ENCODE measurements at regions not wholly inside any gene's neighbourhood (a gene's known extent, or its start where the extent isn't known, plus 50 kb on each side); places are given as distances from the start of the nearest gene placed in this dataset.

DNA sequence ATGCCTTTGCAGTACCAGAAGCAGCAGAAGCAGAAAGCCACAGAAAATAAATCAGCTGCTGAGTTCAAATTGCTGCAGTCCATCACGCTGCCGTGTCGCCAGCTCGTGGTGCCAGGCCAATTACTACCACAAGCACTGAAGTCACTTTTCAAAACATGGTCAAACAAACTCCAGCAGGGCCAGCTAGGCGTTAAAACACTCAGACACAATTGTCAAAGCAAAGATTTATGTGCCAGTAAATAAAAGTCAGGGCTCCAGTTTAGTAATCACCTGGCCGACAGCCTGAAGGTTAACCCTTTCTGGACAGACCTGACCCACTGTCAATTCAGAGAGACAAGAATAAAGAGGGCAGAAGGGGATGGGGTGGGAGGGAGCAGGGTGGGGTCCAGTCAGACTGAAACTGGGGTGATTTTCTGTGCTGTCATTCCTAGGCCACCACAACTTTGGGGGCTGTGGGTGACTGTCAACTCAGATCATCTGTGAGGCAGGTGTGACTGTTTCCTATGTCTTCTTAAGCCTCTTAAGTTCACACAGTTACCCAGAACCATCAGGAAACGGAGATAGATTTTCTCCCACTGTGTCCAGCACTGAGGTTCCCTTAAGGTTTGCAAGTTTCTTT is 109.8 kb upstream of the FUT8 start:
- H3K27me3 Mint-ChIP-seq (ENCODE audit: low read depth) = no peaks in the 10 kb centered on the region
- peak overlapping the region; percentile 88 for H3K27ac Mint-ChIP-seq
- H3K9me3 Mint-ChIP-seq = no peaks in the 10 kb centered on the region
- DNase-seq (ENCODE audit: low spot score) = peak; percentile 73
- H3K36me3 Mint-ChIP-seq (ENCODE audit: low read depth) = peaks cover 3% of the 10 kb centered on the region
- H3K4me3 Mint-ChIP-seq = peak overlapping the region; percentile 56
- peaks cover 60% of the 10 kb centered on the region for H3K4me1 Mint-ChIP-seq (ENCODE audit: low read depth)

DNA sequence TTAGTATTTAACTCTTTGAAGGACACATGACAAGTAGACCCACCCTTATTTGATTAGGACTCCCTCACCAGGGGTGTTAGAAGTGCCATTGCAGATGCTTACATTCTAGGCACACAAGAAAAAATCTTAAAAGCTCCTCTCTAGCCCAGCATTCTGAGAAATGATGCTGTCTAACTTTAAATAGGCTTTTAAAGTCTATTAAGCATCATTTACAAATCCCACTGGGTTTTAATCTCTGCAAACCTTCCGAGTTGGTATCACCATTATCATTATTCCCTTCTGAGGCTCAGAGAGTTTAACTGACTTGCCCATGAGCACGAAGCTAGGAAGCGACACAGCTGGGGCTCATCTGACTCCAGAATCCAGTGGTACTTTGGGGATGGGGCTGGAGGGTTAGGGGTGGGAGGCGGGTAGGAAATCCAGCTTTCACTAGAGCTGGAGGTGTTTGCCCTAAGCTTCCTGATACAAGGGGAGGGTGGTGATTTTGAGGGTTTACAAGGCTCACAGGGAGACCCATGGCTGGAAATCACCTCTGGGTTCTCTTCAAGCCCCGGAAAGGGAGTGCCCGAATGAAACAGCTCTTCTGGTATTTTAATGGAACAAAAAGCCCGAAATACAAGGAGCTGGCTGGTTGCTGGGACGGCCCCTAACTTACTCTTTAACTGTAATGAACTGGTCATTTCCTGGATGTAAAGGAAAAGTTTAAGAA is 109.2 kb upstream of the FUT8 start:
- DNase-seq (ENCODE audit: low spot score) = no peak
- Mint-ChIP-seq H3K4me1 (ENCODE audit: low read depth) (peaks cover 58% of the 10 kb centered on the region), H3K36me3 (ENCODE audit: low read depth) (peaks cover 3% of the 10 kb centered on the region), H3K27ac (peak overlapping the region; percentile 88), H3K4me3 (peak overlapping the region; percentile 56), H3K9me3 (no peaks in the 10 kb centered on the region), H3K27me3 (ENCODE audit: low read depth) (no peaks in the 10 kb centered on the region)

- H3K27ac Mint-ChIP-seq = peak overlapping the region; percentile 88
- no peak for DNase-seq (ENCODE audit: low spot score)
- no peaks in the 10 kb centered on the region for H3K27me3 Mint-ChIP-seq (ENCODE audit: low read depth)
- no peaks in the 10 kb centered on the region for H3K9me3 Mint-ChIP-seq
- peaks cover 3% of the 10 kb centered on the region for H3K36me3 Mint-ChIP-seq (ENCODE audit: low read depth)
- peak overlapping the region; percentile 56 for H3K4me3 Mint-ChIP-seq
- peaks cover 61% of the 10 kb centered on the region for H3K4me1 Mint-ChIP-seq (ENCODE audit: low read depth)
Observed at GRCh38 chr14:65303899-65304222, 108.7 kb upstream of the FUT8 start.

DNA sequence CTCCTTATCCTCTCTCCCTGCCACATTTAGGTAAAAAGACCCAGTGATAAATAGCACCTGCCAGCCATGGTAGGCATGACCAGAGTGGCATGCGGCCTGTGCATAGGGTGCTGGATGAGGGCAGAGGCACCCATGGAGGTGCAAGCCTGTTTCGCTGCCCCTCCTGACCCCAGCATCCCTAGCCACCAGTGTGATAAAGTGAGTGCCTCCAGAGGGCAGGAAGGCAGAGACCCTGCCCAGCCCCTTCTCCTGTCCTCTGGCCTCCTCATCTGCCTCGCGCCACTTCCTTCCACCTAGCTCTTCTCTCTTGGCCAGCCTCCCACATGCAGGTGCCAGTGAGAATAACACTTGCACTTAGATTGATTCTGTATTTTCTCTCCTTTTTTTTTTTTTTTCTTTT is 108.3 kb upstream of the FUT8 start:
- Mint-ChIP-seq H3K4me1 (ENCODE audit: low read depth) (peaks cover 61% of the 10 kb centered on the region), H3K4me3 (peak overlapping the region; percentile 16), H3K36me3 (ENCODE audit: low read depth) (peaks cover 3% of the 10 kb centered on the region), H3K27ac (peak overlapping the region; percentile 68), H3K9me3 (no peaks in the 10 kb centered on the region), H3K27me3 (ENCODE audit: low read depth) (no peaks in the 10 kb centered on the region)
- DNase-seq (ENCODE audit: low spot score) = no peak

DNA sequence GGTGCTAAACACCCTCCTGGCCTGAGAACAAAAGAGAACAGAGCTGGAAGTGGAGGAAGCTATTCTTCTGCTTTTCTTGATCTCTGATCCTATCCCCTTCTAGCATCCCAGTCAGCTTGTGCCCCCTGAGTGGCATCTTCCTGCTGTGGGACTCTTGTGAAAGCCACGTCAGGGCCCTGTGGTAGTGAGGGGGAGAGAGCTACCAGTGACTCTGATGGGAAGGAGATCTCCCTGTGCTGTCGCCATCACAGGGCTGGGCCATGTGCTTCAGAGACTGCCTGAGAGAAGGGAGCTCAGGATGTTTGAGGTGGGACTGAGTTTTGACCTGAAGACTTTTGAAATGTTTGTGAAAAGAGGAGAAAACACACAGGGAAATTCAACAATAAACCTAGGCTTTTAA is 107.6 kb upstream of the FUT8 start:
- Mint-ChIP-seq H3K27ac (peak overlapping the region; percentile 5), H3K9me3 (no peaks in the 10 kb centered on the region), H3K27me3 (ENCODE audit: low read depth) (no peaks in the 10 kb centered on the region), H3K4me3 (no peak overlapping the region), H3K4me1 (ENCODE audit: low read depth) (peaks cover 55% of the 10 kb centered on the region), H3K36me3 (ENCODE audit: low read depth) (peaks cover 3% of the 10 kb centered on the region)
- DNase-seq (ENCODE audit: low spot score) = no peak

DNA sequence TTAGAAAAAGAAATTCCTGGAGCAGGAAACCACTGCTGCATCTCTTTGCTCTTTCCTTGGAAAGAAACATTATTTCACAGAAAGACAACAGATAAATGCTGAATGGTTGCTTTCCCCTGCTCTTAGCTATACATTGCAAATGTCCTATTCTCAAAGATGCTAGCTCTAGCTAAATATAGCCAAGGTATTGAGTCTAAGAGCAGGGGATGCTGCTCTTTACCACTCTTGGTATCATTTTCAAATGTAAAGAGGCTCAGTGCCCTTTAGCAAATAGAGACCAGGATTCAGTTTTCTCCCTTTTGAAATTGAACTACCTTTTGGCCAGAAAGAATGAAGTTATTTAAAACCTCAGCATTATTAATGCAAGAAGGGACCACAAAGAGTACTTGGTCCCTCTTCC is 104.0 kb upstream of the FUT8 start:
- no peaks in the 10 kb centered on the region for H3K27me3 Mint-ChIP-seq (ENCODE audit: low read depth)
- peaks cover 36% of the 10 kb centered on the region for H3K4me1 Mint-ChIP-seq (ENCODE audit: low read depth)
- no peak overlapping the region for H3K27ac Mint-ChIP-seq
- no peak for DNase-seq (ENCODE audit: low spot score)
- peaks cover 4% of the 10 kb centered on the region for H3K36me3 Mint-ChIP-seq (ENCODE audit: low read depth)
- H3K4me3 Mint-ChIP-seq = no peak overlapping the region
- no peaks in the 10 kb centered on the region for H3K9me3 Mint-ChIP-seq

DNA sequence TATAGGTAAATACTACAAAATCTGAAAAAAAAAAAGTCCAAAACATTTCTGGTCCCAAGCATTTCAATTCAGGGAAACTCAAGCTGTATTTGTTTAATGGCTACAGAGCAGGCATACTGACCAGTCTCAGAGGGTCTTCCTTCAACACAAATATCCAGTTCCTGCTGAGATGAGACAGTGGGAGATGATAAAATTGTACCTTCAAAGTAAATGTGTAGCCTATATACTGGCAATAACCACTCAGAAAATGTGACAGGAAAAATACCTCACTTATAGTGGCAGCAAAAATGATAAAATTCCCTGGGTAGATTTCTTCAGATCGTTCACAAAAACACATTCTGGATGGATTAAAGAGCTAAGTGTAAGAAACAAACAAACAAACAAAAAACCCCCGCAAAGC is 102.0 kb upstream of the FUT8 start:
- Mint-ChIP-seq H3K27ac (no peak overlapping the region), H3K27me3 (ENCODE audit: low read depth) (no peaks in the 10 kb centered on the region), H3K4me1 (ENCODE audit: low read depth) (peaks cover 20% of the 10 kb centered on the region)

DNA sequence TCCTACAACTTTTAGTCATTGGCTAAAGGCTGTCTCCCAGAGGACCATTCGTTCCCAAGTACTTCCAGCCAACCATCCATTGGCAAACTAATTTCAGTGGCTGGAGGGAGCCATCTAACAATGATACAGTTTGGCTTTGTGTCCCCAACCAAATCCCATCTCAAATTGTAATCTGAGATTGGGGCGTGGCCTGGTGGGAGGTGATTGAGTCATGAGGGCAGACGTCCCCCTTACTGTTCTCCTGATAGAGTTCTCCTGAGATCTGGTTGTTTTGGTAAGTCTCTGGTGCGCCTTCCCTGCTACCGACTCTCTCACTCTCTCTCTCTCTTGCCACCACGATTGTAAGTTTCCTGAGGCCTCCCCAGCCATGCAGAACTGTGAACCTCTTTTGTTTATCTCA is 99.7 kb upstream of the FUT8 start:
- Mint-ChIP-seq H3K27ac (no peak overlapping the region), H3K9me3 (peaks cover 14% of the 10 kb centered on the region), H3K27me3 (ENCODE audit: low read depth) (no peaks in the 10 kb centered on the region), H3K36me3 (ENCODE audit: low read depth) (peaks cover 7% of the 10 kb centered on the region), H3K4me1 (ENCODE audit: low read depth) (peaks cover 13% of the 10 kb centered on the region), H3K4me3 (no peak overlapping the region)
- DNase-seq (ENCODE audit: low spot score) = no peak

More for the DNA sequence above, 102.0 kb upstream of the FUT8 start:
- Mint-ChIP-seq H3K4me3 (no peak overlapping the region), H3K9me3 (no peaks in the 10 kb centered on the region), H3K36me3 (ENCODE audit: low read depth) (peaks cover 4% of the 10 kb centered on the region)
- DNase-seq (ENCODE audit: low spot score) = no peak

GRCh38 chr14:65318636-65319506 is 93.7 kb upstream of the FUT8 start:
- Mint-ChIP-seq H3K27me3 (ENCODE audit: low read depth) (no peaks in the 10 kb centered on the region), H3K9me3 (peaks cover 14% of the 10 kb centered on the region), H3K27ac (peak overlapping the region; percentile 50), H3K4me3 (peak overlapping the region; percentile 51), H3K36me3 (ENCODE audit: low read depth) (peaks cover 7% of the 10 kb centered on the region), H3K4me1 (ENCODE audit: low read depth) (peaks cover 45% of the 10 kb centered on the region)
- no peak for DNase-seq (ENCODE audit: low spot score)

DNA sequence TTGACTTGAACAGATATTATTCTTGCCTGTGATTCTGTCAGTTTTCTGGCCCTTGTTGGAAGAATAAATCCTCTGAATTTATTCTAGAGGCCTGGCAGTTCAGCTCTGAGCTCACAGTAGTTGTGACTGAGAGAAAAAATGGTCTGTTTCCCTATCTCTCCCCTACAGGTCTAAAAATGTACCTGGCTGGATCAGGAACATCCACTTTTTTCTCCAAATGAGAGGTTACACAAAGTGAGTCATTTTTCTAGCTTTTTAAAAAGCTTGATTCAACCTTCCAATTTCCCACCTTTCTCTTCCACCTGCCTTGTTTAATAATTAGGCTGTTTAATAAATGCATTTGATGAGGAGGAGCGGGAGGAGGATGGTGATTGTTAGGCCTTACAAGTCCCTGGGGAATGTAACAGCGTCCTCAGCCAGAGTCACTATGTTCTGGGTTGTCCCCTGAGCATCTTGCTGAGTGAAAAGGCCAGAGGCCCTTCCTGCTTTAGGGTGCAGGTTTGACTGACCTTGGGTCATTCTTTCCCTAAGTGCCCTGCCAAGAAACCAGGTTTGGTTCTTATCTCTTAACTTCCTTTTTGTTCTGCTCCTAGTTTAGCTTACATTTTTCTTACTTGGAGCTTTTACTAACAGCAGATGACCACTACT is 91.7 kb upstream of the FUT8 start:
- Mint-ChIP-seq H3K27me3 (ENCODE audit: low read depth) (no peaks in the 10 kb centered on the region), H3K27ac (peak overlapping the region; percentile 72)

DNA sequence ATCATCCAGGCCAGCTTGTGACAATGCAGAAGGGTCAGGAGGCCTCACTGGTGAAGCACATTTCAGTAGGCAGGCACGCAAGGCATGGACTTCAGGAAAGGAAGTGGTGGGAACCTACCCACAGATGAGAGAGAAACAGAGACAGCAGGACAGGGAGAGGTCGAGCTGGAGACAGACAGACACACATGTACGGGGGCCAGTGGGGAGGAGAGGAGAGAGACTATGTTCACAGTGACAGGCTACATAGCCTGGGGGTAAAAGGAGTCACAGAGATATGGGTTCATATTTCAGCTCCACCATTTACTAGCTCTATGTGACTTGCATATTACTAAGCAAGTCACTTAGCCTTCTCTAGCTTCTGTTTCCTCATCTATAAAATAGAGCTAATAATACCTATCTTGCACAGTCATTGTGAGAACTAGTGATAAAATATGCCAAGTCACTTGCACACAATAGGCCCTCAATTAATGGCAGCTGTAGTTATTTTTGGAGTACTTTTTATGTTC is 91.1 kb upstream of the FUT8 start:
- no peaks in the 10 kb centered on the region for H3K27me3 Mint-ChIP-seq (ENCODE audit: low read depth)
- H3K4me1 Mint-ChIP-seq (ENCODE audit: low read depth) = peaks cover 44% of the 10 kb centered on the region
- peaks cover 9% of the 10 kb centered on the region for H3K9me3 Mint-ChIP-seq
- no peak for DNase-seq (ENCODE audit: low spot score)
- peak overlapping the region; percentile 72 for H3K27ac Mint-ChIP-seq
- peaks cover 4% of the 10 kb centered on the region for H3K36me3 Mint-ChIP-seq (ENCODE audit: low read depth)
- peak overlapping the region; percentile 33 for H3K4me3 Mint-ChIP-seq

More for the DNA sequence above, 91.7 kb upstream of the FUT8 start:
- Mint-ChIP-seq H3K36me3 (ENCODE audit: low read depth) (peaks cover 7% of the 10 kb centered on the region), H3K4me1 (ENCODE audit: low read depth) (peaks cover 44% of the 10 kb centered on the region), H3K9me3 (peaks cover 14% of the 10 kb centered on the region), H3K4me3 (peak overlapping the region; percentile 33)
- no peak for DNase-seq (ENCODE audit: low spot score)

DNA sequence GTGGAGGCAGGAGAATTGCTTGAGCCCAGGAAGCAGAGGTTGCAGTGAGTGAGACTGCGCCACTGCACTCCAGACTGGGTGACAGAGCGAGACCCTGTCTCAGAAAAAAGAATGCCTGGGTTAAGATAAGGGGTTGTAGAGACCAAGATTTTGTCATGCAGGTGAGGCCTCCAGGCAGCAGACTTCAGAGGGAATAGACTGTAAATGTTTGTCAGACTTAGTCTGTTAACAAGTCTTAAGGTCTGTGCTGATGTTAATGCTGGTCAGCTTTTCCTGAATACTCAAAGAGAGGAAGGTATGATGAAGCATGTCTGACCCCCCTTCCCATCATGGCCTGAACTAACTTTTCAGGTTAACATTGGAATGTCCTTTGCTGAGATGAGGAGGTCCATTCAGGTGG is 83.0 kb upstream of the FUT8 start:
- Mint-ChIP-seq H3K4me3 (no peak overlapping the region), H3K4me1 (ENCODE audit: low read depth) (peaks cover 24% of the 10 kb centered on the region), H3K9me3 (no peaks in the 10 kb centered on the region), H3K36me3 (ENCODE audit: low read depth) (no peaks in the 10 kb centered on the region), H3K27me3 (ENCODE audit: low read depth) (no peaks in the 10 kb centered on the region), H3K27ac (no peak overlapping the region)
- DNase-seq (ENCODE audit: low spot score) = no peak

GRCh38 chr14:65329911-65330310 is 82.6 kb upstream of the FUT8 start:
- Mint-ChIP-seq H3K4me1 (ENCODE audit: low read depth) (peaks cover 28% of the 10 kb centered on the region), H3K9me3 (no peaks in the 10 kb centered on the region), H3K27ac (no peak overlapping the region), H3K4me3 (no peak overlapping the region), H3K36me3 (ENCODE audit: low read depth) (no peaks in the 10 kb centered on the region), H3K27me3 (ENCODE audit: low read depth) (no peaks in the 10 kb centered on the region)
- no peak for DNase-seq (ENCODE audit: low spot score)

All from T-helper 2 cell treated with Interferon-gamma antibody and Interleukin-4, amounts not matched to agents 5 μg/mL and 100 μg/mL, for 36 hours (primary cell).